ENCODE measurements at regions not wholly inside any gene's neighbourhood (a gene's known extent, or its start where the extent isn't known, plus 50 kb on each side); places are given as distances from the start of the nearest gene placed in this dataset.

GRCh38 chr2:67500541-67500940 lies 103.4 kb downstream of the ETAA1 start:
- Histone ChIP-seq H3K9me1 (ENCODE audit: control insufficient read depth, extremely low read depth, insufficient read depth, low read length) (no peaks in the 10 kb centered on the region), H3K4me1 (ENCODE audit: control insufficient read depth, extremely low read depth, insufficient read depth, low read length) (peaks cover 11% of the 10 kb centered on the region), H4K20me1 (ENCODE audit: control insufficient read depth, extremely low read depth, insufficient read depth, low read length) (no peaks in the 10 kb centered on the region), H2AFZ (ENCODE audit: control insufficient read depth, low read length) (no peak overlapping the region), H3K27me3 (ENCODE audit: control insufficient read depth, extremely low read depth, insufficient read depth, low read length) (no peaks in the 10 kb centered on the region), H3K9me3 (ENCODE audit: control insufficient read depth, low read depth, low read length) (no peaks in the 10 kb centered on the region), H3K79me2 (ENCODE audit: control insufficient read depth, insufficient read depth, low read length) (no peaks in the 10 kb centered on the region), H3K36me3 (ENCODE audit: control insufficient read depth in 2 of 2, extremely low read depth in 1 of 2, insufficient read depth in 2 of 2, low read length in 2 of 2) (no peaks in the 10 kb centered on the region), H3K4me2 (ENCODE audit: control insufficient read depth, extremely low read depth, insufficient read depth, low read depth, low read length) (no peak overlapping the region), H3K27ac (ENCODE audit: control insufficient read depth, insufficient read depth, low read length) (no peak overlapping the region), H3K9ac (ENCODE audit: control insufficient read depth, extremely low read depth, insufficient read depth, low read length) (no peak overlapping the region), H3K4me3 (ENCODE audit: control insufficient read depth in 2 of 3, extremely low read depth in 1 of 3, insufficient read depth in 2 of 3, low read depth in 1 of 3, low read length in 3 of 3) (no peak overlapping the region)
- no peak for TF ChIP-seq EZH2 (IDR thresholded peaks at IDR 0.05; ENCODE audit: low read length)
- no peak for TF ChIP-seq CTCF (optimal IDR thresholded peaks at IDR 0.05 in 1 of 3, IDR thresholded peaks at IDR 0.05 in 1 of 3, conservative IDR thresholded peaks at IDR 0.05 in 1 of 3; ENCODE audit: extremely low read depth in 1 of 3, insufficient read depth in 2 of 3, low read length in 3 of 3)
- DNase-seq (ENCODE audit: low read depth, low spot score): no peak
- FAIRE-seq: no peak
- dilution Hi-C loops (cut with MboI; ENCODE audit: extremely low pct_ligation_motif_present, low sequenced_read_pairs): no loop called here

GRCh38 chr2:67502346-67503065 lies 105.4 kb downstream of the ETAA1 start:
- FAIRE-seq (no peak), DNase-seq (ENCODE audit: low read depth, low spot score) (no peak)
- Histone ChIP-seq H3K36me3 (ENCODE audit: control insufficient read depth in 2 of 2, extremely low read depth in 1 of 2, insufficient read depth in 2 of 2, low read length in 2 of 2) (no peaks in the 10 kb centered on the region), H3K27me3 (ENCODE audit: control insufficient read depth, extremely low read depth, insufficient read depth, low read length) (no peaks in the 10 kb centered on the region), H3K9me1 (ENCODE audit: control insufficient read depth, extremely low read depth, insufficient read depth, low read length) (no peaks in the 10 kb centered on the region), H2AFZ (ENCODE audit: control insufficient read depth, low read length) (no peak overlapping the region), H3K79me2 (ENCODE audit: control insufficient read depth, insufficient read depth, low read length) (no peaks in the 10 kb centered on the region), H3K4me3 (ENCODE audit: control insufficient read depth in 2 of 3, extremely low read depth in 1 of 3, insufficient read depth in 2 of 3, low read depth in 1 of 3, low read length in 3 of 3) (no peak overlapping the region), H3K9me3 (ENCODE audit: control insufficient read depth, low read depth, low read length) (no peaks in the 10 kb centered on the region), H3K27ac (ENCODE audit: control insufficient read depth, insufficient read depth, low read length) (no peak overlapping the region), H3K4me1 (ENCODE audit: control insufficient read depth, extremely low read depth, insufficient read depth, low read length) (peaks cover 11% of the 10 kb centered on the region), H3K9ac (ENCODE audit: control insufficient read depth, extremely low read depth, insufficient read depth, low read length) (no peak overlapping the region), H4K20me1 (ENCODE audit: control insufficient read depth, extremely low read depth, insufficient read depth, low read length) (no peaks in the 10 kb centered on the region), H3K4me2 (ENCODE audit: control insufficient read depth, extremely low read depth, insufficient read depth, low read depth, low read length) (no peak overlapping the region)
- no peak for TF ChIP-seq CTCF (optimal IDR thresholded peaks at IDR 0.05 in 1 of 3, IDR thresholded peaks at IDR 0.05 in 1 of 3, conservative IDR thresholded peaks at IDR 0.05 in 1 of 3; ENCODE audit: extremely low read depth in 1 of 3, insufficient read depth in 2 of 3, low read length in 3 of 3)
- no peak for TF ChIP-seq EZH2 (IDR thresholded peaks at IDR 0.05; ENCODE audit: low read length)
- dilution Hi-C loops (cut with MboI; ENCODE audit: extremely low pct_ligation_motif_present, low sequenced_read_pairs): no loop called here
